KBM-7 (cell line): ENCODE measurements at regions not wholly inside any gene's neighbourhood (a gene's known extent, or its start where the extent isn't known, plus 50 kb on each side); places are given as distances from the start of the nearest gene placed in this dataset.
A peak's percentile ranks its signal among the peaks of the same experiment; 100 is the strongest.

Experiments
- DNase-seq: peaks from one replicate; pipeline ENCODE4 v3.0.0-alpha.2; 2015
- in situ Hi-C: fragments of 300-500 bp; cut with MboI; formaldehyde crosslinking; loops from 2 replicates; pipeline ENCODE4 v1.14.3; 2020; ENCODE audit warnings: low sequenced_read_pairs, low pct_unique_long_range_greater_than_20kb, mixed read lengths

DNA sequence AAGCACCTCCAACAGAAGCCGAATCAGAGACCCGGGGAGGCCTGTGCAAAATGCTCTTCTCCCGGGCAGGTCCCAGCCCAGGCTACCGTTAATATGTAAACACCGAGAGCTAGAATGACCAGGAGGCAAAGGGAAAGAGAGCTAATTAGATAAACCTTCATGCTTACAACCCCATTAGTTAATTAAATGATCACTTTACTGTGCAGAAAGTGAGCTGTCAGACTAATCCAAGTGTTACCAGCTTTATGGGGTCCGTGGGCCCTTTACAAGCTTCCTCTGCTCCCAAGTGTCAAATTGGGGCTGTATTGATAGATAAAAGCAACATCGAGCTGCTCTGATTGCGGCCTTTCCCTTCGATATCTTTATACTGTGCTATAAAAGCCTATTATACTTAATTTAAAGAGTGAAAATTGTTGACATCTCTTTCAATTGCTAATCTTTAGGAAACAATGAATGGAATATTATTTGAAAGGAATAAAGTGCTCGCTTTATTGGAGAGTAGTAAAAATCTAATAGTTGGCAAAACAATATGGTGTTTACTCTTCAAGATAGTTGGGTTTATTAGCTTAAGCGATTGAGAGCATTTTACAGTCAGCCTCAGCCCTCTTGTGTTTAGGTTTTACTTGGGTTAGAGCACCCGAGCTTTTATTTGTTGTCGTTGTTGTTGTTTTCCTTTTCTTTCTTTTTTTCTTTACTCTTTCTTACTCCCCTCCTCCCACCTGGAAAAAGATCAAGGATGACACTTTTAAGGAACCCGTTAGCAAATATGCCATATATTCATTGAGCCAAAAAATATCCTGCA lies 189.3 kb upstream of the GPR12 start:
- DNase-seq: no peak
- in situ Hi-C loops: no loop called here

DNA sequence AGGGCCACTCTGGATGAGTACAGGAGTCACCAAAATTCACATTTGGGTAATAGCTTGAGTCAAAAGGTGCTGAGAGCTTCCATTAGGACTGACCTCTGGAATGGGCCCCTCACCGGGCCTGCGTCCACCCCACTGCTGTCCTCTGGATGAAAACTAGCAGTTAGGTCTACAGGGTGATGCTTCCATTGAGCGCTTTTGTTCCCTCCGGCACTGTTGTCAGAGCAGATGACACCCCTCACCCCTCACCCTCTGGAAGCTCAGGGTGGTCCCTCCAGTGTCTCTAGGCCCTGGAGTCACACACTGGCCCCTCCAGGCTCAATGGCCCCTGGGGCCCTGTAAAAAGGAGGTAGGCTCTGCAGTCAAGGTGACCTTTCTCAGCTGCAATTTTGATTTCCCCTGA lies 187.8 kb upstream of the GPR12 start:
- in situ Hi-C loops: no loop called here
- no peak for DNase-seq

DNA sequence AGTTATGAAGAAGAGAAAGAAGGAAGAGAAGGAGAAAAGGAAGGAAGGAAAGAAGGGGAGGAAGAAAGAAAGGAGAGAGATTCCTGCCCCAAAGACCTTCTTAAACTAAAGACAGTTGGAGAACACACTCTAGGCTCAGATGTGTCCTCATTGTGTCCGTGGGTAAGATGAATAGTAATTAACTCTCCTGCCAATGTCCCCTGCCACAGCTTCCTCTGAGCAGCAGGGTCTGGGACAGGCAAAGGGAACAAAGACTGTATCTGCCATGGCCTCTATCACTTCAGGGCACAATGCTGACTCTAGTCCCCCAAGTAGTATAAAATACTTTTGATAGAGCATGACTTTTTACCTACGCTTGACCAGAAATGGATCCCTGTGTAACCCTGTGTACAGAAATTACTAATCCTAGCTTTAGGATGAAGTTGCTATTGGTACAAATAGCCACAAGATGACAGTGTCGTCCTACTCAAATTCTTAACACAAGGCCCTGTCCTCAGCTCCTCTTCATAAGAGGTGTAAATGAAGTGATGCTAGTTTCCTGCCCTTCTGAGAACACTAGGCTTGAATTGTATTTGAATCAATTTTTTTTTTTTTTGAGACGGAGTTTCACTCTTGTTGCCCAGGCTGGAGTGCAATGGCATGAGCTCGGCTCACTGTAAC lies 186.2 kb upstream of the GPR12 start:
- in situ Hi-C loops: no loop called here
- DNase-seq: peak; percentile 76

DNA sequence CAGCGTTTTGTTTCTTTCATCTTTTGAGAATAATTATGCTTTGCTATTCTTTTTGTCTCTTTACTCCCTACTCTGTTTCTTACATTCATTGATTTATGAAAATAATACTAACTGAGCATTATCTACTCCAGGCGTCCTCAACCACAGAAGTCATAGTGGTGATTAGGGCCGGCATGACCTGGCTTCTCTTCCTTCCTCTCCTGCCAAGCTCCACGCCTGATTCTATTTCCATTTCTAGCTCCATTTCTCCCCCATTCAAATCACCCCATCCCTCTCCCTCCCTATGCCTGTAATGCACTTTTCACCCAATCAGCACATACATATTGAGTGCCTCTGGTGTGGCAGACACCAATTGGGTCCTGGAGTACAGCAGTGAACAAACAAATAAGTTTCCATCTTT lies 183.2 kb upstream of the GPR12 start:
- DNase-seq: no peak

DNA sequence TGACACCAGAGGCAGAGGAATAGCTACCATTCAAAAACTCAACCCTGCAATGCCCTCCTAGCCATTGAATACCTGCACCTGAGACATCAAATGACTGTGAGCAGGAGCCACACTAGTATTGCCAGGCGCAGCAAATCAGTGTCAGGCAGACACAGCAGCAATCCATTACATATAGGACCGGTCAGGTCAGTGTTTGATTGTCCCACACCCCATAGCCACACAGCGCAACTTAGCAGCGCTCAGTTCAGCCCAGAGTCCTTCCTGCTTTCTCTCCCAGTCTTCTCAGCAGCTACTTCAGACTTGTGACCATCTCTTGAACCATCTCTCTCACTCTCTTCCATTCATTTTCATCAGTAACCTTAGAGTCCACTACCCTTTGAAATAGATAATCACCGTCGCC lies 181.6 kb upstream of the GPR12 start:
- DNase-seq: no peak
- in situ Hi-C loops: no loop called here

More for the DNA sequence above, 183.2 kb upstream of the GPR12 start:
- in situ Hi-C loops: no loop called here

DNA sequence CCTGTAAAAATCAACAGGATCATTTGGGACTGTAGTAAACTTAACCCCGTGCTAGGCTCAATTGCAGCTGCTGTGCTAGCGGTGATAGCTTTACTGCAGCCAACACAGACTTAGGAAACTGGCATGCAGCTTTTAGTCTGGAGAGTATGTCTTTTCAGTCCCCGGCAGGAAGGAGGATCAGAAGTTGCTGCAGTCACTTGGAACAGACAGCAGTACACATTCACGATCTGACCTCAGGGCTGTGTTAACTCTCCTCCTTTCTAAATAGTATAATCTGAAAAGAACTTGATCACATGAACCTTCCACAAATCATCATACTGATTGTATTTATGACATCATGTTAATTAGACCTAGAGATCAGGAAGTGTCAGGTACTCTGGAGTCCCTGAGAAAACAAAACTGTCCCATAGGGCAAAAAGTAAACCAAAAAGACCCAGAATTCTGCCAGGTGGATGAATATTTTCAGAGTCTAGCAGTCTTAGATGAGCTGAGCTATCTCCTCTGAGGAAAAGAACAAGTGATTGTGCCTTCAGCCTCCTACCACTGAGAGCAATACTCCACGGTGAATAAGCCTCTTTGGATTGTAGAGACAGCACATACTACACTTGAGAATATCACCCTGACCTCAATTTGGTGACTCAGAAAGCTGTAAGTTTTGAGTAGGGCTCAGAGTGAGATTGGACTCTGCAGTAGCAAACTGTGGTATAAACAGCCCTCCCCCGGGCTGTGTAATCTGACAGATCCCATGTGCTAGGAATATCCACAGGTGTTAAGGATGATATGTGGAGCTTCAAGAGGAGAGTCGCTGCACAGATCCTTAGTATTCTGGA lies 181.0 kb upstream of the GPR12 start:
- no peak for DNase-seq
- in situ Hi-C loops: no loop called here

DNA sequence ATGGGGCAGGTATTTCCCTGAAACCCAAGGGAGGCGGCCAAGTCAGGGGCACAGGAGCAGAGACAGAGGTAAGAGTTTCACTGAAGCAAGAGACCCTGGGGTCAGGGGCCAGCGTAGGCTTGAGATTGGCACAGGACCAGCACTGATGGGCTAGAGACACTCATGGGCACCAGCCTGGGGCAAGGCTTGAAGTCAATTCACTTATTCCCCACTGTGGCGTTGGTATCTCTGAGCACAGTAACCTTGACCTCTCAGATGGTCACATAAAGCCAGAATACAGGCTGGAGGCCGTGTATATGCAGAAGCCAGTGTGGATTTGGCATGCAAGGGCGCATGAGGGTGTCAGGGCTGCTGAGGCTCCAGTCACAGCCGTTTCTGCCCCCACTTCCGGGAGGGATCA lies 173.5 kb upstream of the GPR12 start:
- in situ Hi-C loops: no loop called here
- no peak for DNase-seq

DNA sequence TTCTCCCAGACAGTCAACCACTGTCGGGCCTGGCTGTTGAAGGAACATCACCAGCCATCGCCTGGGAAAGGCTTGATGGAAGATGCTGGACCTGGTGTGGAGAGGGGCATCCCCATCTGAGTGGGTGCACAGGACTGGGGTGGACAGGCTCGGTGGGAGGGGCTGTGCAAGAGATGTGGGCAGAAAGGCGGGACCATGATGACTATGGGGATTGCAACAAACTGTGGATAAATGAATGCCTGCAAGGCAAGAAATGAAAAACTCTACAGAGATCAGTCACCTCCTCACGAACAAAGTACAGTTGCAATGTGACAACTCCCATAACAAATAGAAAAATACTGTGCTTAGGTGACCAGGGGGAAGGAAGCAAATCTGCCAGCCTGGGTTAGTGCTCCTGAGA lies 171.9 kb upstream of the GPR12 start:
- in situ Hi-C loops: no loop called here
- no peak for DNase-seq

DNA sequence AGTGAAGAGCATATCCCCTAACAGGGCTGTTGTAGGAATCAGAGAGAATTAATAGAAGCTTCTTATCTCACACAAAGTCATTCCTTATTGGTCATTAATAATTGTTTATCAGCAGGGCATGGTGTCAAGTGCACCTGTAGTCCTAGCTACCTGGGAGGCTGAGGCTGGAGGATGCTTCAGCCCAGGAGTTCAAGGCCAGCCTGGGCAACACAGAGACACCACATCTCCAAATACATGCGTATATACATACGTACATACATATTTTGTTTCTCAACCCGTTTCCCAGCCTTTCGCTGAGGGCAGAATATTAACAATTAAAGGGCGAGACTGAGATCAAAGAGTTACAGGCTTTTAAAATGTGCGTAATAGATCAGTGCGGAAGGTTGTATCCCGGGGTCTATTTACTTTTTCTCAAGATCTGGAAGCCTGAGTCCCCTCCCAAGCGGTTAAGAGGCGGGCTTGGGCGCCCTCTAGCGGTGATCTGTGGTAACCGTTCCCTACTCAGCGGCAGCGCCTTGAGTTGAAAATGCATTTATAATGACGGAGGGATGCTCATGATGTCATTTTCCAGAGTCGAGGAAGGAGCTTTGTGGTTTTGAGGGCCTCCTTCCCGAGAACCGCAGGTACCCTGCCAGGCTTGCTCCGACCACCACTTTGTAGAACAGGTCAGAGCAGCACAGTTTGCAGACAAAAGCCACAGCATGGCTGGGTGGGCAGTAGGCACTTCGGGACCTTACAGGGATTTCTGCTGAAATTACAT lies 169.6 kb upstream of the GPR12 start:
- in situ Hi-C loops: no loop called here

DNA sequence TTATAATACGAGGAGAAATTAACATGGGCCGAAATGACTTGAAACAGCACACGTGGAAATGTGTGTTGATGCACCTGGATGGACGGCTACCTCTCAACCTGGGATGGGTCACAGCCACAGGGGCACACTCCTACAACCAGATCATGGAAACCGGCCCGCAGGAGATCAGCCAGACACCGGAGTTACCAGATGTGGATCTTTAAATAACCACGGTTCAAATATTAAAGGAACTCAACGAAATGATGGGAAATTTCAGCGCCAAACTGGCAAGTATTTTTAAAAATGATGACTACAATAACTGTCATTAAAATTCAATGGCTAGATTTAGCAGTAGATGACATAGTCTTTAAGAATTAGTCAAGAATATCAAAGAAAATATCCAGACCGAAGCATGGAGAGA lies 166.9 kb upstream of the GPR12 start:
- in situ Hi-C loops: no loop called here
- no peak for DNase-seq

More for the DNA sequence above, 169.6 kb upstream of the GPR12 start:
- peak; percentile 79 for DNase-seq

DNA sequence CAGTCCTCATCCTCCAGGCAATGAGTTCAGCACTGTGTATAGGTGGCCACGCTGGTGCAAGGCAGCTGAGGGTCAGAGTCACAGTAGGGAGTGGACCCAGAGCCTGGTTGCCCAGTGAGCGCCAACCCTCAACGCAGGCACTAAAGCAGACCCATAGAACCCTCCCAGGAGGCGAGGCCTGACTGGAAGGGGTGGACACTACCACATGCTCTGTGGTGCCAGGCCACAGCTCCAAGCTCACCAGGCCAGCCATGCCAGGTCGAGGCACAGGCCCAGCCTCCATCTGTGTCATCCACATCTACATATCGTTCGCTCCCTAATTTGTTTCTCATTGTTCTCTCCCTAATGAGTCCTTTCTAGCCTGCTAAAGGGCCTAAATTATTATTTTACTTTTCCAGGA lies 165.8 kb upstream of the GPR12 start:
- DNase-seq: no peak
- in situ Hi-C loops: no loop called here

DNA sequence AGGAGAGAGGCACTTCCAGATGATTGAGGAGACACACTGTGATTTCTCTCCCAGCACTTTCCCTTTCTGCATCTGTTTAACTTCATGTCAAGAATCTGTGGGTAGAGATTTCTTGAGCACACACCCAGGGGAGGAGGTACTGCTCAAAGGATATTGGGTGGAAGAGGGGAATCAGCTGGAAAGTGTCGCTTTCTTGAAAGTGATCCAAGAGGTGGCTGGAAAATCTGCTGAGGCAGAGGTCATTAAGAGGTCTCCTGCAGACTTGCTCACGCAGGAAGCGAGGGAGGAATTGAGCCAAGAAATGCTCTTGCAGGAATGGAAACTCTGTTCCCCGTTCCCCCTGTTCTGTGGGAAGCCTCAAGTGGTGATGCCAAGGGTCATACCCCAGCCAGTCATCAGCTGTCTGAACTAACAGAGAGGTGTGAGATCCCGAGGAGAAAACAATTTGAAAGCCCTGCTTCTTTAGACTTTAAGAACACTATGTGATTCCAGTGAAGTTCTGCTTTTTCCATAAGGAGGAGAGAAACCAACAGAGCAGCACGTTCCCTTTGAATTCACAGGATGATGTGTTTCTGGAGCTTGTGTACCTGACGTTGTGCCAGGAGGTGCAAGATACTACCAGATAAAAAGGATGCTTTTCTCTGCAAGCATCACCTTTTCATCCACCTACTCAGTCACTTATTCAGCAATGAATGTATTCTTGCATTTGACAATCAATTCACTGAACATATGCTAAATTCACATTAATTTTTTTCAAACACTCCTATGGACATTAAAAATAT lies 163.4 kb upstream of the GPR12 start:
- in situ Hi-C loops: no loop called here
- DNase-seq: no peak

DNA sequence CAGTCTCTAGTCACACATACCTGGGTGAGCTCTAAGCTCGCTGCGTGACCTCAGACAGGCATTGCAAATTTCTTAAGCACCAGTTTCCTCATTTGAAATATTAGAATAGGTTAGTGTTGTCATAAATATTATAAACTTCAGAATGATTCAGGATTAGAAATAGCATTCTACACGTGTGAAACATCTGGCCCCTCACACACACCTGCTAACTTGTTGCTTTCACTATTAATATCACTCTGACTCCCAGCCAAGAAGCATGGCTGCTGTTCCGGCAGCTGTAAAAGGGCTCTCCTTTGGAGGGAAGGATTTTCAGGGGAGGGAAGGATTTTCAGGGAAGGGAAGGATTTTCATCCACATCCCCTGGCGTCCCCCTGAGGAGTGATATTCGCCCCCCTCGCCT lies 161.3 kb upstream of the GPR12 start:
- no peak for DNase-seq
- in situ Hi-C loops: no loop called here

DNA sequence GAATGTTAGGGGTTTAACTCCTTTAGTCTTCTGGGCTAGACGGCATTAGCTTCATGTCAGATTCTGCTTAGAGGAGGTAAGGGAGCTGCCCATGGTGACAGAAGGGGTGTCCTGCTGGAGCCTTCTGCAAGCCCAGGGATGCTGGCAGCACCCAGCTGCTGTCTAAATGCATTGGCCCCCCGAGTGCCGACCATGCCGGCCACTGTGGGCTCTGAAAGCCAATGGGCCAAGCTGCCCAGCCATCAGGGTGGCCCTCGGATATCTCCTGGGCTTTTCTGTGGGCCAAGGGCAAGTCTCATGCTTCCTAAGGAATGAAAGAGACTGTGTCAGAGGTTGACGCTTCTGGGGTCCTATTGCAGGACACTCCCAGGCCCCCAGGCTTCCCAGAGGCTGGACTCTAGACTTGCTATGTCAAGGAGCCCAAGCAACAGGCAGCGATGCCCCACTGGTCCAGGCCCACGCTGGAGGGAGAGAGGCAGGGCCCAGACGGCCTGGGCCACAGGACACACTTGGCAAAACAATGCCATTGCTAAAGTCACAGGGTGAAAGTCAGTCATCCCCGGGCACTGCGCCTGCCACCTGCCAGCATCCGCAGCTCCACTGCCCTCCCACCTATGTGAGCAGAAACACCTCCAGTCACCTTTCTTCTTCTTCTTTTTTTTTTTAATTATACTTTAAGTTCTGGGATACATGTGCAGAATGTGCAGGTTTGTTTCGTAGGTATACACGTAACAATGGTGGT lies 160.2 kb upstream of the GPR12 start:
- no peak for DNase-seq
- in situ Hi-C loops: no loop called here

DNA sequence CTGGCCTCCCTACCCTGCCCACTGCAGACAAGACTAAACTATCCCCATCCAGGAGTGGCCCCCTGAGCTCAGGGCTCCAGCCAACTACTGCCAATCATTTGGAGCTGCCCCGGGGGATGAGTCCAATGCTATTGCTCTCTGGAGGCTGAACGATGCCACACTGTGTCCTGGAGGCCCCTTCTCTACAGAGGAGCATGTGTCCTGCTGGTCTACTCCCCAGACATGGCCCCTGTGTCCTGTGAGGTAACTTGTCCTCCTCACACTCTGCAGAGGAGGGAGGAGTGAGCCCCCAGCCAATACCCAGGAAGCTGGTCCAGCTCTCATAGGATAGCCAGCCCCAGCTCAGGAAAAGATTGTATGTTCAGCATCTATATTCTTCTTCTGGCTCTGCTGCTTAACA lies 159.1 kb upstream of the GPR12 start:
- in situ Hi-C loops: no loop called here
- DNase-seq: no peak

DNA sequence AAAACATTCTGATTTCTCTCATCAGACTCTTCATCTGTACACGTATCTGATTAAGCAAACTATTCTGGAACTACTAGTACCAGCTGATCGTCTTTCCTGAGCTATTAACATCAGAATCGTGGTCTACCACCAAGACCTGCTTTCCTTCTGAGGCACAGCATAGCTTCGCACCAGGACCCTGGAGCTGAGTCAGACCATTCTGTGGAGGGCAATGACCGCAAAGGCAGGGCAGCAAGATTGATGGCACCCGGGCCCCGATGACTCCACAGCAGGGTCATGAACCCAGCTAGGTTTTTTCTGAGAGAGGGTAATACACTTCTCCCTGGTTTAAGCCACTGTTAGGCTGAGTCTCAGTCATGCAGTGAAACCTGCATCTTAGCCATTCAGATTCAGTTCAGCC lies 158.7 kb upstream of the GPR12 start:
- in situ Hi-C loops: no loop called here
- DNase-seq: no peak

DNA sequence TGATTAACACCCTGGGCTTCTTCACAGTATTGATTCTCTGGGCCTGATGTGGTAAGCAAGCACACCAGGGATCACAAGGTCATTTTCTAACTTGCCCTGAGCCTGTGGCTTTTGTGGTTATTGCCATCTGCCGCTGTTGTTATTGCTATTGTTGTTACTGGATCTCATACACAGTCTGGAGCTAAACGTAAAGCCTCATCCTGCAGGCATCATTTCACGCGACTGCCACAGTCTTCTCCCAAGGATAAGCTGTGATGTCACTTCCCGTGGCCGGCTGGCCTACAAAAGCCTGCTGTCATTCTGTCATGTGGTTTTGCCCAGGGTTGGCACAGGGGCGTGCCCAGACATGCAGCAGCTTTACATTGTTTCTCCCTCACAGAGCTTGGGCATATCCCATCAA lies 154.0 kb upstream of the GPR12 start:
- peak; percentile 81 for DNase-seq
- in situ Hi-C loops: no loop called here

DNA sequence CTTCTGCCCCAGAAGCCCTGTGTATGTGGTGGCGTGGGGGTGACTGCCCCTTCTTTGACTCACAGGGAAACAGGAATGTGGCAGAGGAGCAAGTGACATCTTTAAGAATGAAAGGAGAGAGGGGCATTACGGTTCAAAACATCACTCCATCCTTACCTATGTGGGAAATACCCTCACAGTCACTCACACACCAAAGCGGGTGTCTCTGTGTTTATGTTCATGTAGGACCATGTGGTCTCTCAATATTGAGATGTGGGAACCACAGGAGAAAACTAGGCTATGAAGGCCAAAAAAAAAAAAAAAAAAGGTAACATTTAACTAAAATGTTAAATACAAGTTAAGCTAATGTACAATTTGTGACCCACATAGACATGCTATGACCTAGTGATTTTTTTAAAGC lies 153.6 kb upstream of the GPR12 start:
- in situ Hi-C loops: no loop called here
- no peak for DNase-seq
